GM10248 (cell line): ENCODE measurements at regions not wholly inside any gene's neighbourhood (a gene's known extent, or its start where the extent isn't known, plus 50 kb on each side); places are given as distances from the start of the nearest gene placed in this dataset.

Experiments
- CTCF ChIA-PET: fragments of 300-600 bp; sonication (Branson Sonifier 250); formaldehyde crosslinking; extraction: SDS; loops from one replicate; lab custom pipeline; 2021; ENCODE audit warnings: antibody characterized with exemption; lab: Yijun Ruan, JAX
- POLR2A ChIA-PET: fragments of 350-650 bp; sonication (Branson Sonifier 250); formaldehyde crosslinking; extraction: SDS; loops from one replicate; lab custom pipeline; 2020; ENCODE audit warnings: antibody characterized with exemption; lab: Yijun Ruan, JAX
- DNase-seq: peaks from one replicate; pipeline ENCODE4 v3.0.0; 2012; ENCODE audit errors: extremely low spot score
- CTCF ChIP-seq: IDR thresholded peaks from 2 replicates; pipeline ENCODE4 v1.5.1; 2012; ENCODE audit warnings: mild to moderate bottlenecking, low read depth; ENCODE audit errors: extremely low read depth, missing control alignments, control extremely low read depth

- TF ChIP-seq CTCF, result no peak
- POLR2A ChIA-PET, result no interaction called here
- DNase-seq, result no peak
- CTCF ChIA-PET, result no interaction called here
Measured at GRCh38 chr2:128607911-128608506, 289.3 kb upstream of the HS6ST1 start.

- no peak for TF ChIP-seq CTCF
- DNase-seq, result no peak
- ChIA-PET POLR2A (no interaction called here), CTCF (no interaction called here)
Measured at GRCh38 chr2:128608921-128609880, 290.5 kb upstream of the HS6ST1 start.

- ChIA-PET CTCF (no interaction called here), POLR2A (no interaction called here)
- TF ChIP-seq CTCF, result no peak
- no peak for DNase-seq
Measured at GRCh38 chr2:128610496-128610895, 291.8 kb upstream of the HS6ST1 start.

GRCh38 chr2:128611421-128612320 lies 293.0 kb upstream of the HS6ST1 start:
- no peak for DNase-seq
- POLR2A ChIA-PET, result no interaction called here
- no peak for TF ChIP-seq CTCF
- CTCF ChIA-PET, result no interaction called here

- DNase-seq, result no peak
- CTCF ChIA-PET, result no interaction called here
- TF ChIP-seq CTCF, result no peak
- POLR2A ChIA-PET, result no interaction called here
Measured at GRCh38 chr2:128612628-128613027, 294.0 kb upstream of the HS6ST1 start.

GRCh38 chr2:128613351-128613750 lies 294.7 kb upstream of the HS6ST1 start:
- ChIA-PET POLR2A (no interaction called here), CTCF (no interaction called here)
- no peak for TF ChIP-seq CTCF
- DNase-seq, result no peak
